HepG2 (cell line): ENCODE measurements at regions not wholly inside any gene's neighbourhood (a gene's known extent, or its start where the extent isn't known, plus 50 kb on each side); places are given as distances from the start of the nearest gene placed in this dataset.

ENCODE experiments used
- ARID4A ChIP-seq: sonication (generic); formaldehyde crosslinking; IDR thresholded peaks from 2 replicates; pipeline ENCODE4 v1.5.0; 2020; ENCODE audit warnings: mild to moderate bottlenecking, missing genetic modification reagents, borderline replicate concordance
- ATF1 ChIP-seq: IDR thresholded peaks from 2 replicates; pipeline ENCODE4 v1.6.1; 2016; ENCODE audit warnings: mild to moderate bottlenecking, control low read depth
- ATRX ChIP-seq: sonication (generic); formaldehyde crosslinking; IDR thresholded peaks from 2 replicates; pipeline ENCODE4 v1.4.0; 2020; ENCODE audit warnings: missing genetic modification reagents, borderline replicate concordance
- BCL6 ChIP-seq: IDR thresholded peaks from 2 replicates; pipeline ENCODE4 v1.6.1; 2016; ENCODE audit warnings: missing genetic modification reagents, missing compliant biosample characterization
- CTCF ChIP-seq: sonication (generic); formaldehyde crosslinking; IDR thresholded peaks from 2 replicates; pipeline ENCODE4 v1.5.0; 2020; ENCODE audit warnings: mild to moderate bottlenecking, missing genetic modification reagents, moderate library complexity
- EEA1 ChIP-seq: sonication (generic); formaldehyde crosslinking; IDR thresholded peaks from 2 replicates; pipeline ENCODE4 v1.5.1; 2020; ENCODE audit warnings: mild to moderate bottlenecking, missing genetic modification reagents, borderline replicate concordance
- FOXC1 ChIP-seq: sonication (generic); formaldehyde crosslinking; IDR thresholded peaks from 2 replicates; pipeline ENCODE4 v1.8.0; 2022; ENCODE audit warnings: mild to moderate bottlenecking, missing genetic modification reagents, borderline replicate concordance
- GPN1 ChIP-seq: sonication (generic); formaldehyde crosslinking; IDR thresholded peaks from 2 replicates; pipeline ENCODE4 v1.5.1; 2020; ENCODE audit warnings: missing genetic modification reagents, borderline replicate concordance
- MED1 ChIP-seq: sonication (generic); formaldehyde crosslinking; IDR thresholded peaks from 2 replicates; pipeline ENCODE4 v1.4.0; 2020; ENCODE audit warnings: missing genetic modification reagents
- MTF1 ChIP-seq: sonication (generic); formaldehyde crosslinking; IDR thresholded peaks from 2 replicates; pipeline ENCODE4 v1.5.0; 2020; ENCODE audit warnings: missing genetic modification reagents
- MTF2 ChIP-seq: sonication (generic); formaldehyde crosslinking; IDR thresholded peaks from 2 replicates; pipeline ENCODE4 v1.5.0; 2020; ENCODE audit warnings: missing genetic modification reagents, borderline replicate concordance
- MZF1 ChIP-seq: sonication (generic); formaldehyde crosslinking; IDR thresholded peaks from 2 replicates; pipeline ENCODE4 v1.8.1; 2023; ENCODE audit warnings: mild to moderate bottlenecking, missing genetic modification reagents, borderline replicate concordance
- POGK ChIP-seq: sonication (generic); formaldehyde crosslinking; conservative IDR thresholded peaks from 2 replicates; pipeline ENCODE4 v1.8.0; 2022; ENCODE audit warnings: mild to moderate bottlenecking, moderate library complexity, missing genetic modification reagents
- TEAD3 ChIP-seq: optimal IDR thresholded peaks from 2 replicates; pipeline ENCODE3; 2016; ENCODE audit warnings: borderline replicate concordance
- ZBTB7A ChIP-seq: sonication (generic); formaldehyde crosslinking; IDR thresholded peaks from 2 replicates; pipeline ENCODE4 v1.8.0; 2022; ENCODE audit warnings: mild to moderate bottlenecking, missing genetic modification reagents
- ZFP41 ChIP-seq: sonication (generic); formaldehyde crosslinking; IDR thresholded peaks from 2 replicates; pipeline ENCODE4 v1.4.0; 2020; ENCODE audit warnings: mild to moderate bottlenecking, missing genetic modification reagents, borderline replicate concordance
- ZMYM3 ChIP-seq: sonication (generic); formaldehyde crosslinking; IDR thresholded peaks from 2 replicates; pipeline ENCODE4 v1.5.1; 2020; ENCODE audit warnings: mild to moderate bottlenecking, missing genetic modification reagents
- ZNF143 ChIP-seq: sonication (generic); formaldehyde crosslinking; IDR thresholded peaks from 2 replicates; pipeline ENCODE4 v1.4.0; 2020; ENCODE audit warnings: missing genetic modification reagents
- ZNF225 ChIP-seq: sonication (generic); formaldehyde crosslinking; IDR thresholded peaks from 2 replicates; pipeline ENCODE4 v1.4.0; 2020; ENCODE audit warnings: mild to moderate bottlenecking, missing genetic modification reagents
- ZNF550 ChIP-seq: sonication (generic); formaldehyde crosslinking; IDR thresholded peaks from 2 replicates; pipeline ENCODE4 v1.4.0; 2020; ENCODE audit warnings: mild to moderate bottlenecking, missing genetic modification reagents, borderline replicate concordance
- ZNF607 ChIP-seq: sonication (generic); formaldehyde crosslinking; IDR thresholded peaks from 2 replicates; pipeline ENCODE4 v1.5.1; 2020; ENCODE audit warnings: missing genetic modification reagents, mild to moderate bottlenecking, borderline replicate concordance
- ZNF746 ChIP-seq: sonication (generic); formaldehyde crosslinking; IDR thresholded peaks from 2 replicates; pipeline ENCODE4 v1.8.0; 2022; ENCODE audit warnings: mild to moderate bottlenecking, missing genetic modification reagents

- TF ChIP-seq GPN1 (no peak), ARID4A (CRISPR knock-in tag) (no peak), ZBTB7A (CRISPR knock-in tag) (no peak), ATF1 (CRISPR knock-in tag) (peak; percentile 37; the same call in 1 of the 2 replicates), ZFP41 (CRISPR knock-in tag) (no peak), MZF1 (CRISPR knock-in tag) (no peak), CTCF (CRISPR knock-in tag) (no peak), ZNF550 (CRISPR knock-in tag) (no peak), FOXC1 (CRISPR knock-in tag) (no peak), ZNF225 (CRISPR knock-in tag) (no peak), ZNF143 (CRISPR knock-in tag) (no peak), ZMYM3 (CRISPR knock-in tag) (no peak), TEAD3 (CRISPR knock-in tag) (peak; percentile 15), POGK (no peak), MTF1 (CRISPR knock-in tag) (no peak), ZNF746 (CRISPR knock-in tag) (no peak), ZNF607 (CRISPR knock-in tag) (no peak), BCL6 (CRISPR knock-in tag) (peak; percentile 89), MED1 (CRISPR knock-in tag) (peak; percentile 80), MTF2 (no peak), EEA1 (no peak), ATRX (CRISPR knock-in tag) (no peak)
Measured at GRCh38 chr6:21451546-21452013, 142.0 kb upstream of the SOX4 start (continued).
